ENCODE measurements at regions not wholly inside any gene's neighbourhood (a gene's known extent, or its start where the extent isn't known, plus 50 kb on each side); places are given as distances from the start of the nearest gene placed in this dataset.

DNA sequence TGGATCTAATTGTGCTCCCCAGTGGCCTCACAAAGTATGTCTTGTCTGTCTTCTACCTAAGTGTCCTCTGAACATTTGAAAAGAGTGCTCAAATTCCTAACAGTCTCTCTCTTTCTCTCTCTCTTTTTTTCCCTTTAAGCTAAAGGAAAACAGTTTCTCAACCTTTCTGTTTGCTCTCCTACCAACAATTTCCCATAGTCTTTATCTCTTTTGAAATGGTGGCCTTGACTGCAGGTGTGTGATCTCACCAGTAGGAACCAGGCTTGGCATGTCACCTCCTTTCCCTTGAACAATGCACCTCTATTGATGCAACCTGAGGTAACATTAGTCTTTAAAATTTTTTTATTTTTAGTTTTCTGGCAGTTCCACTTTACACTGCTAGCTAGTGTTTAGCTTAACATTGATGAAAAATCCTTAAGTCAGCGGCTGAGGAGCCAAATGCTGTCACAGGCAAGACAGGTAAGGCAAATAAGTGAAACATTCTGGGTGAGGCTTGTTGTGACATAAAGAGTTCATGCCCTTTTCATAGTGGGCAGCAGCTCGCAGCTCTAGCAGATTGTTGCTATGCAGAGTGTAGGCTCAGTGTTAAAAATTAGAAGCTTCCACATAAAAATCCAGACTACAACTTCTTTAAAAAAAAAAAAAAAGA, 273.4 kb downstream of the HAPSTR1 start:
- no peak overlapping the region for H3K4me3 ChIP-seq (ENCODE audit: low read length)
- H3K9me2 ChIP-seq (replicated peaks; ENCODE audit: control insufficient read depth, low read length), result no peaks in the 10 kb centered on the region
- no peak overlapping the region for H3K27ac ChIP-seq (ENCODE audit: low read depth, low read length)
- H3K27me3 ChIP-seq (ENCODE audit: control insufficient read depth, low read length), result no peaks in the 10 kb centered on the region
- no peaks in the 10 kb centered on the region for H3K9me3 ChIP-seq (ENCODE audit: control insufficient read depth, insufficient read depth, low read length)
- no peaks in the 10 kb centered on the region for H3K4me1 ChIP-seq (ENCODE audit: control insufficient read depth, low read length)
- no peaks in the 10 kb centered on the region for H3K36me3 ChIP-seq (ENCODE audit: control insufficient read depth, low read length)
- H3F3A ChIP-seq (ENCODE audit: control insufficient read depth, insufficient read depth), result no peaks in the 10 kb centered on the region
- no peaks in the 10 kb centered on the region for H4K20me1 ChIP-seq (ENCODE audit: control insufficient read depth, insufficient read depth, low read depth, low read length)
- H3K79me2 ChIP-seq (ENCODE audit: control insufficient read depth, low read length), result no peaks in the 10 kb centered on the region
- TF ChIP-seq, protein P1, sequence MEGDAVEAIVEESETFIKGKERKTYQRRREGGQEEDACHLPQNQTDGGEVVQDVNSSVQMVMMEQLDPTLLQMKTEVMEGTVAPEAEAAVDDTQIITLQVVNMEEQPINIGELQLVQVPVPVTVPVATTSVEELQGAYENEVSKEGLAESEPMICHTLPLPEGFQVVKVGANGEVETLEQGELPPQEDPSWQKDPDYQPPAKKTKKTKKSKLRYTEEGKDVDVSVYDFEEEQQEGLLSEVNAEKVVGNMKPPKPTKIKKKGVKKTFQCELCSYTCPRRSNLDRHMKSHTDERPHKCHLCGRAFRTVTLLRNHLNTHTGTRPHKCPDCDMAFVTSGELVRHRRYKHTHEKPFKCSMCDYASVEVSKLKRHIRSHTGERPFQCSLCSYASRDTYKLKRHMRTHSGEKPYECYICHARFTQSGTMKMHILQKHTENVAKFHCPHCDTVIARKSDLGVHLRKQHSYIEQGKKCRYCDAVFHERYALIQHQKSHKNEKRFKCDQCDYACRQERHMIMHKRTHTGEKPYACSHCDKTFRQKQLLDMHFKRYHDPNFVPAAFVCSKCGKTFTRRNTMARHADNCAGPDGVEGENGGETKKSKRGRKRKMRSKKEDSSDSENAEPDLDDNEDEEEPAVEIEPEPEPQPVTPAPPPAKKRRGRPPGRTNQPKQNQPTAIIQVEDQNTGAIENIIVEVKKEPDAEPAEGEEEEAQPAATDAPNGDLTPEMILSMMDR (IDR thresholded peaks at IDR 0.05; ENCODE audit: low read depth, low read length, poor library complexity, severe bottlenecking), result no peak
- H3K4me2 ChIP-seq (ENCODE audit: low read length), result no peak overlapping the region

DNA sequence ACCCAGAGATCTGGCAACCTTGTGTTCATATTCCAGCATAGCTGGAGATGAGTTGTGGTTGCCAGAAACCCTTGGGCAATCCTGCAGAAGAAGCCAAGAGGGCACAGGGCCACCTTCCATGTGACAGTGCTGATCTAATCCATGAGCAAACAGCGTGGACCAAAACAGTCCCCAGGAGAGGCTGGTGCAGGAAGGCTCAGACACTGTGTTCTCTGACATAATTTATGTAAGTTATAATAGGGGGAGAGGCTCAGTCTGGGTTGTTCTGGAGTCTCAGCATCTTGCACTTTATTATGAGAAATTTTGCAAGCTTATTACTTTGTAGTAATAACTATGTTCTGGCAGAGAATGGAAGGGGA, 273.9 kb downstream of the HAPSTR1 start:
- Histone ChIP-seq H3K9me2 (replicated peaks; ENCODE audit: control insufficient read depth, low read length) (no peaks in the 10 kb centered on the region), H3K27me3 (ENCODE audit: control insufficient read depth, low read length) (no peaks in the 10 kb centered on the region), H3K4me3 (ENCODE audit: low read length) (no peak overlapping the region), H3K79me2 (ENCODE audit: control insufficient read depth, low read length) (no peaks in the 10 kb centered on the region), H3F3A (ENCODE audit: control insufficient read depth, insufficient read depth) (no peaks in the 10 kb centered on the region), H3K4me2 (ENCODE audit: low read length) (no peak overlapping the region), H3K4me1 (ENCODE audit: control insufficient read depth, low read length) (no peaks in the 10 kb centered on the region), H3K36me3 (ENCODE audit: control insufficient read depth, low read length) (no peaks in the 10 kb centered on the region), H4K20me1 (ENCODE audit: control insufficient read depth, insufficient read depth, low read depth, low read length) (no peaks in the 10 kb centered on the region), H3K9me3 (ENCODE audit: control insufficient read depth, insufficient read depth, low read length) (no peaks in the 10 kb centered on the region), H3K27ac (ENCODE audit: low read depth, low read length) (no peak overlapping the region)
- TF ChIP-seq EZH2phosphoT487 (IDR thresholded peaks at IDR 0.05; ENCODE audit: borderline replicate concordance, low read length), result no peak
- TF ChIP-seq, protein P1 (IDR thresholded peaks at IDR 0.05; ENCODE audit: low read depth, low read length, poor library complexity, severe bottlenecking), result no peak

DNA sequence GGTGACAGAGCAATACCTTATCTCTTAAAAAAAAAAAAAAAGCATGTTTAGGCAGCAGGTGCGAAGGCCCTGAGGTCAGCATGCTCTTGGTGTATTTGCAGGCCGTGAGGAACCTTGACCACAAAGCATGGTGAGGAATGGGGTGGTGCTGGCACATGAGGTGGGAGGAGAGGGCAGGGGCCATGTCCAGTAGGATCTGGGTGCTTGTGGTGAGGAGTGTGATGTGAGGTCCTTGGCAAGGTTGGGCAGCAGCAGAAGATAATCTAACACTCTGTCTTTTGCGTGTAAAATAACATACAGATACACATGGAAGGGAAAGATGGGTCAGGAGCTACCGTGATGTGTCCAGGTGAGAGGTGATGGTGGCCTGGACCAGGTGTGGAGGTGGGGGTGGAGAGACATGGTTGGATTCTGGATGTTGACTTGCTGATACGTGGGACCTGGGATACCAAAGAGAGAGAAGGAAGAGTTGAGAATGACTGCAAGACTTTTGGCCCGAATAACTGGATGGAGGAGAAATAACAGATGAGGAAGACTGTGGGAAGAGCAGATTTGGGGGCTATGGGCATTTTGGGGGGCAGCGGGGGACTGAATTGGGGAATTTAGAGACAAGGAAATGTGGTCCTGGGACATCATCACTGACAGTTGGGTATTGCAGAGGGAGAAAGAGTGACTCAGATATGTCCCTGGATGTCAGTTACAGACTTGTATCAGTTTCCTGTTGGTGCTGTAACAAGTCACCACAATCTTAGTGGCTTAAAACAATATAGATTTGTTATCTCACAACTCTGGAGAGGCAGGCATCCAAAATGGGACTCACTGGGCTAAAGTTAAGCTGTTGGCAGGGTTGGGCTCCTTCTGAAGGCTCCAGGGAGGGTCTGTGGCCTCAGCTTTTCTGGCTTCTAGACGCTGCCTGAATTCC, 274.9 kb downstream of the HAPSTR1 start:
- Histone ChIP-seq H3K9me2 (replicated peaks; ENCODE audit: control insufficient read depth, low read length) (no peaks in the 10 kb centered on the region), H3F3A (ENCODE audit: control insufficient read depth, insufficient read depth) (no peaks in the 10 kb centered on the region), H3K4me1 (ENCODE audit: control insufficient read depth, low read length) (no peaks in the 10 kb centered on the region), H3K4me3 (ENCODE audit: low read length) (no peak overlapping the region), H3K27me3 (ENCODE audit: control insufficient read depth, low read length) (no peaks in the 10 kb centered on the region), H3K79me2 (ENCODE audit: control insufficient read depth, low read length) (no peaks in the 10 kb centered on the region), H3K9me3 (ENCODE audit: control insufficient read depth, insufficient read depth, low read length) (no peaks in the 10 kb centered on the region), H3K27ac (ENCODE audit: low read depth, low read length) (no peak overlapping the region), H4K20me1 (ENCODE audit: control insufficient read depth, insufficient read depth, low read depth, low read length) (no peaks in the 10 kb centered on the region), H3K36me3 (ENCODE audit: control insufficient read depth, low read length) (no peaks in the 10 kb centered on the region), H3K4me2 (ENCODE audit: low read length) (no peak overlapping the region)
- TF ChIP-seq EZH2phosphoT487 (IDR thresholded peaks at IDR 0.05; ENCODE audit: borderline replicate concordance, low read length), result no peak
- TF ChIP-seq, protein P1 (IDR thresholded peaks at IDR 0.05; ENCODE audit: low read depth, low read length, poor library complexity, severe bottlenecking), result no peak

Data from DOHH2 (cell line).